BE2C (cell line): ENCODE measurements at regions not wholly inside any gene's neighbourhood (a gene's known extent, or its start where the extent isn't known, plus 50 kb on each side); places are given as distances from the start of the nearest gene placed in this dataset.

Experiments used
- DNase-seq: peaks from one replicate; pipeline ENCODE4 v3.0.0-alpha.2; 2020
- H3K27me3 ChIP-seq: fragments of 250-450 bp; sonication (Bioruptor Pico); 2 replicates; pipeline ENCODE4 v1.5.1; 2020; ENCODE audit warnings: mild to moderate bottlenecking
- H3K36me3 ChIP-seq: fragments of 250-450 bp; sonication (Bioruptor Pico); 2 replicates; pipeline ENCODE4 v1.5.1; 2020; ENCODE audit warnings: mild to moderate bottlenecking
- H3K4me1 ChIP-seq: fragments of 250-450 bp; sonication (Bioruptor Pico); 2 replicates; pipeline ENCODE4 v1.5.1; 2020
- H3K4me3 ChIP-seq: 2 replicates; pipeline ENCODE4 v1.5.1; 2011; ENCODE audit warnings: low read depth, low read length
- H3K9me3 ChIP-seq: fragments of 250-450 bp; sonication (Bioruptor Pico); 2 replicates; pipeline ENCODE4 v1.5.1; 2020
- TF ChIP-seq, protein P1 (sequence below): IDR thresholded peaks from 2 replicates; pipeline ENCODE4 v1.5.1; 2012; ENCODE audit warnings: mild to moderate bottlenecking, low read depth, low read length

DNA sequence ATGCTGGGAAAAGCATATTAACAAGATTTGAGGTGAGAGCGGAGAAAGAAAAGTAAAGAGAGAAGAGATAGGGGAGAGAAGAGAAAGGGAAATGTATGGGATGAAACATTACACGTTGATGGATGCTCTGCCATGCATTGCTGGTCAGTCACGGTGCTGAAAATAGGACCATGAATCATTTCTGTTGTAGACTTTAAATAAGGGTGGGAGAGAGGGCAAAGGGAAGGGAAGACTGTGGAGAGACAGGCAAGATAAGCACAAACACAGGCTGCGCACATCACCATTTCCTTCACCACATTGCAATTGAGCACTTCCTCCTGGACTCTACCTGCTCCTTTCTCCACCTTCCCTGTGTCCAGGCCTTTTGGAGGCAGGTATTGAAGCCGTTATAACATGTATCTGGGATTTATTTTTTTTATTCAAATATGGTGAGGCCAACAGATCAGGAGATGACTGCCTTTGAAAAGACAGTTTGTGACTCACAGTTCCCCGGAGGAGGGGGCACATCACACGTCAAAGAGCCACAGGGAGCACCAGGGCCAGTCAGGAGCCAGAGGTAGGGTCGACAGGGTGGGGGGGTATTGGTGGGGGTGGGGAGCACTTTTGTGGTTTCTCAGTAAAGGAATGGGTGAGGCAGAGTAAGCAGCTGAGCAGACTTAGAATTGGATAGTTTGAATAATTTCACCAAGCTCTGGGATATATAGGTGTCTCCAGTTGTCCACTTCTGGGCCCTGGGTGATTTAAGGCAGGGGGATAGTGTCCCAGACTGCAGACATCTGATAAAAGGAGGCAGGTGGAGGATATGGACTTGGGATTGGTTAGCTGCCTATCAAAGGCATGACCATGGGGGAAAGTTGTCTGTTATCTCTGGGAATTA lies 372.8 kb upstream of the ST6GAL2 start:
- H3K4me1 ChIP-seq, result no peaks in the 10 kb centered on the region
- no peak overlapping the region for H3K4me3 ChIP-seq

DNA sequence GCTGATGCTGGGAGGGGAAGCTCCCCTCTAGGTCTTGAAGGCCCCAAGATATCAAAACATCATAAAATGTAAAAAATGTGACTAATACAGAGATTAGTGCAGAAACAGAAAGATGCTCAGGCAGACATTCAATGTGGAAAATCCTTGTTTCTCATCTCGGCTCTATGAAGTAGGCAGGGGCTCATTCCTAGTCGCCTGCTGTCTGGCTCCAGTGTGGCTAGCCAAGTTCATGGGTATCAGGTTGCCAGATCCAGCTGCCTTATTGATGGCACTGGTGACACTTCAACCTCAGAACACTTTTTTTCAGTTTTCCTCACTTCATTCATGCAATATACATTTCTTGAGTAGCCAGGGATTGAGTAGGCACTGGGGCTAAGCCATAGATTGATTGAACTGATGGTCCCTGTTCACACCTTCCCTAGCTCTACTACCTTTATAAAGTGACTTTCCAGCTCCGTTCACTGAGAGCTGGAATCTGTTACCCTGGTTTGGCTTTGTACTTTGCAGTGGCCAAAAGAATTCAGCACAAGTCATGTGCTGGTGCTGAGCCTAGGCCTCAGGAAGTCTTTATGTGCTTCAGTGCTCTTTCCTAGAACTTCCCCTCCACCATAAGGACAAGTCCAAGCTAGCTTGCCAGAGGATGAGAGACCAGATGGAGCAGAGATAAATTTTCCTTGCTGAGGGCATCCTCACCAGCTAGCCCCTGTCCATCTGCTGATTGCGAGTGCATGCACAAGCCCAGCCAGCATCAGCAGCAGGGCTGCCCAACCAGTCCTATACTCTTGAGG lies 373.6 kb upstream of the ST6GAL2 start:
- Histone ChIP-seq H3K27me3 (no peaks in the 10 kb centered on the region), H3K4me3 (no peak overlapping the region), H3K9me3 (no peaks in the 10 kb centered on the region), H3K4me1 (no peaks in the 10 kb centered on the region), H3K36me3 (no peaks in the 10 kb centered on the region)
- no peak for DNase-seq
- TF ChIP-seq, protein P1, sequence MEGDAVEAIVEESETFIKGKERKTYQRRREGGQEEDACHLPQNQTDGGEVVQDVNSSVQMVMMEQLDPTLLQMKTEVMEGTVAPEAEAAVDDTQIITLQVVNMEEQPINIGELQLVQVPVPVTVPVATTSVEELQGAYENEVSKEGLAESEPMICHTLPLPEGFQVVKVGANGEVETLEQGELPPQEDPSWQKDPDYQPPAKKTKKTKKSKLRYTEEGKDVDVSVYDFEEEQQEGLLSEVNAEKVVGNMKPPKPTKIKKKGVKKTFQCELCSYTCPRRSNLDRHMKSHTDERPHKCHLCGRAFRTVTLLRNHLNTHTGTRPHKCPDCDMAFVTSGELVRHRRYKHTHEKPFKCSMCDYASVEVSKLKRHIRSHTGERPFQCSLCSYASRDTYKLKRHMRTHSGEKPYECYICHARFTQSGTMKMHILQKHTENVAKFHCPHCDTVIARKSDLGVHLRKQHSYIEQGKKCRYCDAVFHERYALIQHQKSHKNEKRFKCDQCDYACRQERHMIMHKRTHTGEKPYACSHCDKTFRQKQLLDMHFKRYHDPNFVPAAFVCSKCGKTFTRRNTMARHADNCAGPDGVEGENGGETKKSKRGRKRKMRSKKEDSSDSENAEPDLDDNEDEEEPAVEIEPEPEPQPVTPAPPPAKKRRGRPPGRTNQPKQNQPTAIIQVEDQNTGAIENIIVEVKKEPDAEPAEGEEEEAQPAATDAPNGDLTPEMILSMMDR, result no peak

More for the DNA sequence above, 372.8 kb upstream of the ST6GAL2 start:
- Histone ChIP-seq H3K9me3 (no peaks in the 10 kb centered on the region), H3K36me3 (no peaks in the 10 kb centered on the region), H3K27me3 (no peaks in the 10 kb centered on the region)
- TF ChIP-seq, protein P1, result no peak
- no peak for DNase-seq

DNA sequence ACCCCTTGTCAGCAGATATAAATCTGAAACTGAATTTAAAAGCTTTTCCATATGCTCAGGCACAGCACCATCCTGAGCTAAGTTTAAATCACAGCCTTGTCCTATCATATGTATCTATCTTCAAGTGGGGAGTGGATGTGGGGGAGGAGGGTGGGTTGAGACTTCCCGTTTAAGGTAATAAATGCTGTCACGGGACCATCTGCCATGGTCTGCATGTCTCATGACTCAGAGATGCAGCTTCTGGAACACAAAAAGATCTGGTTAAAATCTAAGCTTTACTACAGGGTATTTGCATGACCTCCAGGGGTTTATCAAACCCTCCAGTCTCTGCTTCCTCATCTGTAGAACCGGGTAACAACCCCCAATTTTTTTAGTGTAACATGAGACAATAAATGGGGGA lies 377.7 kb upstream of the ST6GAL2 start:
- H3K4me3 ChIP-seq, result no peak overlapping the region
- H3K36me3 ChIP-seq, result no peaks in the 10 kb centered on the region
- no peaks in the 10 kb centered on the region for H3K4me1 ChIP-seq
- H3K9me3 ChIP-seq, result no peaks in the 10 kb centered on the region
- H3K27me3 ChIP-seq, result no peaks in the 10 kb centered on the region
- DNase-seq, result peak; percentile 25
- TF ChIP-seq, protein P1, result no peak

DNA sequence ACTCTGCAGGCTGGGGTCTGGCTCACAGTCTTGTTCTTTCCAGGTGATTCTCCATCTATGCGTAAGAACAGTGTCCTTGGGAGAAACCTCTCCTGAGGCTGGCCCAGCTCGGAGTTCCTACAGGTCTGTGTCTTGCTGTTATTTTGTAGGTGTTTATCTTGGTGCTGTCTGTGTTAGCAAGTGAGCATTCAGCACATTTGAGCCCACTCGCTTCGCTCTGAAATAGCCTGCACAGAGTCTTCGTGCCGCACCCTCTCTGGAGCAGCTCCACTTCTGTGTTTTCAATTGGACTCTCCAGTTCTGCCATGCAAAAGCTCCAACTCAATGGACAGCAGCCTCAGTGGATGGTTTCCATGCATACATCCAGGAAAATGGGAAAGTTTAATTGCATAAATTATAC lies 378.2 kb upstream of the ST6GAL2 start:
- DNase-seq, result no peak
- Histone ChIP-seq H3K4me3 (no peak overlapping the region), H3K27me3 (no peaks in the 10 kb centered on the region), H3K36me3 (no peaks in the 10 kb centered on the region), H3K4me1 (no peaks in the 10 kb centered on the region), H3K9me3 (no peaks in the 10 kb centered on the region)
- TF ChIP-seq, protein P1, result no peak

DNA sequence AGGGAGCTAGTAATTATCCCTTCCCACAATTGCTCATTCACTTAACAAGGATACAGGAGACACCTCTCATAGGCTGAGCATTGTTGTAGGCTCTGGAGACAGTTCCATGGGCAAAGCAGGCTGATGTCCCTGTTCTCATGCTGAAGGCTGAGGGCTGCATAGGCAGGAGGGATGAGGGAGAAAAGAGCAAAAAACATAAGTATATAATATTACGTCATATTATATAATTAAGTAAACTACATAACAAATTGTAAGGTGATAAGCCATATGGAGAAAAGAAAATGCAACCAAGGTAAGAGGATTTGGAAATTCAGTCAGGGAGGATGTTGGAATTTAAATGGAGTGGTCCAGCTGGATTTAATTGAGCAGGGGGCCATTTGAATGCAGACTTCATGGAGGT lies 380.6 kb upstream of the ST6GAL2 start:
- H3K9me3 ChIP-seq, result no peaks in the 10 kb centered on the region
- H3K27me3 ChIP-seq, result no peaks in the 10 kb centered on the region
- H3K4me1 ChIP-seq, result no peaks in the 10 kb centered on the region
- H3K36me3 ChIP-seq, result no peaks in the 10 kb centered on the region
- no peak for DNase-seq
- H3K4me3 ChIP-seq, result no peak overlapping the region
- TF ChIP-seq, protein P1, result no peak

DNA sequence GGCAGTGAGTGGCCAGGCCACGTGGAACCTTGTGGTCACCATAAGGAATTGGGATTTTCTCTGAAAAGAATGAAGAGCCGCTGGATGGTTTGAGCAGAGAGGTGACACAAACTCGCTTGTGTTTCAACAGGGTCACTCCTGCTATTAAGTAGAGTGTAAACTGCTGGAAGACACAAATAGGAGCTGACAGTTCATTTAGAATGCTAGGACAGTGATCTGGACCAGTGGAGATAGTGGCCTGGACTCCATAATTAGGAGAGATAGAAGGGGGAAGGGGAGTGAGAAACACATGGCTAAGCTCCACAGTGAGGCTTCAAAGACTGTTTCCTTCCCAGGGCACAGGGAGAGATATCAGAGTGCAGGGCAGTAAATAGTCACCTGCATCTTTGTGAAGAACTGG lies 381.1 kb upstream of the ST6GAL2 start:
- no peaks in the 10 kb centered on the region for H3K4me1 ChIP-seq
- H3K4me3 ChIP-seq, result no peak overlapping the region
- no peaks in the 10 kb centered on the region for H3K36me3 ChIP-seq
- DNase-seq, result no peak
- no peaks in the 10 kb centered on the region for H3K27me3 ChIP-seq
- TF ChIP-seq, protein P1, result no peak
- H3K9me3 ChIP-seq, result no peaks in the 10 kb centered on the region
